ENCODE measurements at regions not wholly inside any gene's neighbourhood (a gene's known extent, or its start where the extent isn't known, plus 50 kb on each side); places are given as distances from the start of the nearest gene placed in this dataset.

DNA sequence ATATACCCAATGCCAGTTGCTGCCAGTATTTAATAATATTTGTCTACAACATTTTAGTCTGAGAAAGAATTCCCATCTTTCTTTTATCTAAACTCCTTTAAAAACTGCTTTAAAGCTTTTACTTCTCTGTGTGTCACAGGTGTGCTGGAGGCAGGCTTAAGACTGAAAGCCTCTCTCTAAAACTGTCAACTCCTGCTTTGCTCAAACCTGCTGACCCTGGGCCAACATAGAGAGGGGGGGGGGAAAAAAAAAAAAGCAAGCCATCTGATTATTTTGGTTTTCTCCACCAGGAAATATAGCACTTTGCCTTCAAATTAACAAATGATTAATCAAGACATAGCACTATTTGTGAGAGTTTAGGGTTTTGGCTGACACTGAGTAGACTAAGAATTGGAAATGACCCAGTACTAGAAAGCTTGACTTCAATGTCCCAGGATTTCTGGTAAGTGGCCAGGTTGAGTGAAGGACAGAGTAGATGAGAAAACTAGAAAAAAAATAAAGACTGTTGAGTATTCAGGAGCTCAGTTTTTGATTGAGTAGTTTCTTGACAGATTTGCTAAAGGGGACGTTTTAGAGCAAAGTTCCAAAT, 357.0 kb upstream of the FLRT2 start:
- TF ChIP-seq, protein P1, sequence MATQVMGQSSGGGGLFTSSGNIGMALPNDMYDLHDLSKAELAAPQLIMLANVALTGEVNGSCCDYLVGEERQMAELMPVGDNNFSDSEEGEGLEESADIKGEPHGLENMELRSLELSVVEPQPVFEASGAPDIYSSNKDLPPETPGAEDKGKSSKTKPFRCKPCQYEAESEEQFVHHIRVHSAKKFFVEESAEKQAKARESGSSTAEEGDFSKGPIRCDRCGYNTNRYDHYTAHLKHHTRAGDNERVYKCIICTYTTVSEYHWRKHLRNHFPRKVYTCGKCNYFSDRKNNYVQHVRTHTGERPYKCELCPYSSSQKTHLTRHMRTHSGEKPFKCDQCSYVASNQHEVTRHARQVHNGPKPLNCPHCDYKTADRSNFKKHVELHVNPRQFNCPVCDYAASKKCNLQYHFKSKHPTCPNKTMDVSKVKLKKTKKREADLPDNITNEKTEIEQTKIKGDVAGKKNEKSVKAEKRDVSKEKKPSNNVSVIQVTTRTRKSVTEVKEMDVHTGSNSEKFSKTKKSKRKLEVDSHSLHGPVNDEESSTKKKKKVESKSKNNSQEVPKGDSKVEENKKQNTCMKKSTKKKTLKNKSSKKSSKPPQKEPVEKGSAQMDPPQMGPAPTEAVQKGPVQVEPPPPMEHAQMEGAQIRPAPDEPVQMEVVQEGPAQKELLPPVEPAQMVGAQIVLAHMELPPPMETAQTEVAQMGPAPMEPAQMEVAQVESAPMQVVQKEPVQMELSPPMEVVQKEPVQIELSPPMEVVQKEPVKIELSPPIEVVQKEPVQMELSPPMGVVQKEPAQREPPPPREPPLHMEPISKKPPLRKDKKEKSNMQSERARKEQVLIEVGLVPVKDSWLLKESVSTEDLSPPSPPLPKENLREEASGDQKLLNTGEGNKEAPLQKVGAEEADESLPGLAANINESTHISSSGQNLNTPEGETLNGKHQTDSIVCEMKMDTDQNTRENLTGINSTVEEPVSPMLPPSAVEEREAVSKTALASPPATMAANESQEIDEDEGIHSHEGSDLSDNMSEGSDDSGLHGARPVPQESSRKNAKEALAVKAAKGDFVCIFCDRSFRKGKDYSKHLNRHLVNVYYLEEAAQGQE (IDR thresholded peaks at IDR 0.05; ENCODE audit: insufficient read depth in 1 of 2, low read depth in 2 of 2, low read length in 2 of 2) = no peak
- TF ChIP-seq POLR2AphosphoS5 (IDR thresholded peaks at IDR 0.05; ENCODE audit: low read depth, low read length) (no peak), TAF1 (IDR thresholded peaks at IDR 0.05; ENCODE audit: borderline replicate concordance, insufficient read depth, low read length) (no peak), SIN3A (IDR thresholded peaks at IDR 0.05; ENCODE audit: borderline replicate concordance, insufficient read depth, low read length) (no peak), FOXP2 (optimal IDR thresholded peaks at IDR 0.05; ENCODE audit: borderline replicate concordance, extremely low read depth, extremely low read length, insufficient read depth) (no peak)
